Naive thymus-derived CD4-positive, alpha-beta T cell (primary cell): ENCODE measurements at regions not wholly inside any gene's neighbourhood (a gene's known extent, or its start where the extent isn't known, plus 50 kb on each side); places are given as distances from the start of the nearest gene placed in this dataset.
"Not testable (repeated sequence)": the region's sequence is repeated elsewhere in the genome, so short reads cannot be mapped to it uniquely, and the experiment has no call there.

Experiments used
- ATAC-seq: fragments of 150-1000 bp; cut with Tn5 transposase; 2 replicates; pipeline ENCODE4 v1.10.0; 2021; ENCODE audit warnings: mild to moderate bottlenecking, moderate library complexity
- CTCF ChIA-PET: fragments of 350-600 bp; sonication (Branson Sonifier 250); formaldehyde crosslinking; loops from one replicate; lab custom pipeline; 2021; ENCODE audit warnings: antibody characterized with exemption; lab: Charles Lee
- POLR2A ChIA-PET: fragments of 350-600 bp; sonication (Branson Sonifier 250); formaldehyde crosslinking; loops from one replicate; lab custom pipeline; 2021; ENCODE audit warnings: antibody characterized with exemption, inconsistent platforms; lab: Charles Lee
- DNase-seq, 9 donors: peaks; one replicate each; pipeline versions ENCODE4 v3.0.0 to v3.0.0-alpha.2; 2020 to 2022; ENCODE audit warnings: mixed read lengths in 1 of 9
- H3K27ac ChIP-seq: one replicate; pipeline ENCODE4 v1.7.0; 2013; ENCODE audit warnings: mild to moderate bottlenecking, low read depth, low read length, moderate library complexity
- H3K27me3 ChIP-seq, 2 donors: one replicate each; pipeline ENCODE4 v1.7.0; 2013; ENCODE audit warnings: low read length in 2 of 2, mild to moderate bottlenecking in 2 of 2, moderate library complexity in 2 of 2; ENCODE audit not compliant: control insufficient read depth in 2 of 2, insufficient read depth in 2 of 2
- H3K36me3 ChIP-seq, 3 experiments: 1 replicate in 2 of 3; 2 replicates in 1 of 3; pipeline ENCODE4 v1.7.0; 2013; ENCODE audit warnings: low read length in 3 of 3, mild to moderate bottlenecking in 3 of 3, moderate library complexity in 1 of 3; ENCODE audit not compliant: insufficient read depth in 3 of 3, control insufficient read depth in 2 of 3
- H3K4me1 ChIP-seq, 2 donors: one replicate each; pipeline ENCODE4 v1.7.0; 2013; ENCODE audit warnings: low read length in 2 of 2, mild to moderate bottlenecking in 2 of 2, moderate library complexity in 1 of 2; ENCODE audit not compliant: control insufficient read depth in 2 of 2, insufficient read depth in 2 of 2
- H3K4me3 ChIP-seq: 2 replicates; pipeline ENCODE4 v1.7.0; 2013; ENCODE audit warnings: mild to moderate bottlenecking, low read length
- H3K9me3 ChIP-seq, 3 experiments: 1 replicate in 2 of 3; 2 replicates in 1 of 3; pipeline ENCODE4 v1.7.0; 2013; ENCODE audit warnings: low read length in 3 of 3; ENCODE audit not compliant: control insufficient read depth in 2 of 3
- H3K27ac Mint-ChIP-seq, 9 donors: one replicate each; pipeline ENCODE4 v1.8.0; 2020 to 2022; ENCODE audit warnings: mixed read lengths in 9 of 9, mild to moderate bottlenecking in 8 of 9, moderate library complexity in 5 of 9, inconsistent platforms in 2 of 9
- H3K27me3 Mint-ChIP-seq, 5 donors: one replicate each; pipeline ENCODE4 v1.8.0; 2021 to 2022; ENCODE audit warnings: mixed read lengths in 5 of 5, mild to moderate bottlenecking in 1 of 5
- H3K36me3 Mint-ChIP-seq, 5 donors: one replicate each; pipeline ENCODE4 v1.8.0; 2020 to 2022; ENCODE audit warnings: mixed read lengths in 5 of 5, mild to moderate bottlenecking in 3 of 5, inconsistent platforms in 1 of 5
- H3K4me1 Mint-ChIP-seq, 7 donors: one replicate each; pipeline ENCODE4 v1.8.0; 2020 to 2022; ENCODE audit warnings: mixed read lengths in 7 of 7, mild to moderate bottlenecking in 3 of 7, inconsistent platforms in 1 of 7
- H3K4me3 Mint-ChIP-seq, 10 donors: one replicate each; pipeline ENCODE4 v1.8.0; 2020 to 2022; ENCODE audit warnings: mild to moderate bottlenecking in 10 of 10, mixed read lengths in 10 of 10, moderate library complexity in 6 of 10, inconsistent platforms in 2 of 10
- H3K9me3 Mint-ChIP-seq, 11 donors: one replicate each; pipeline ENCODE4 v1.8.0; 2020 to 2022; ENCODE audit warnings: mixed read lengths in 11 of 11, mild to moderate bottlenecking in 4 of 11, inconsistent platforms in 1 of 11, moderate library complexity in 1 of 11
- intact Hi-C, 2 donors: fragments of 100-400 bp; cut with micrococcal nuclease; formaldehyde crosslinking; loops; one replicate each; pipeline ENCODE4 v1.15.1; 2023

DNA sequence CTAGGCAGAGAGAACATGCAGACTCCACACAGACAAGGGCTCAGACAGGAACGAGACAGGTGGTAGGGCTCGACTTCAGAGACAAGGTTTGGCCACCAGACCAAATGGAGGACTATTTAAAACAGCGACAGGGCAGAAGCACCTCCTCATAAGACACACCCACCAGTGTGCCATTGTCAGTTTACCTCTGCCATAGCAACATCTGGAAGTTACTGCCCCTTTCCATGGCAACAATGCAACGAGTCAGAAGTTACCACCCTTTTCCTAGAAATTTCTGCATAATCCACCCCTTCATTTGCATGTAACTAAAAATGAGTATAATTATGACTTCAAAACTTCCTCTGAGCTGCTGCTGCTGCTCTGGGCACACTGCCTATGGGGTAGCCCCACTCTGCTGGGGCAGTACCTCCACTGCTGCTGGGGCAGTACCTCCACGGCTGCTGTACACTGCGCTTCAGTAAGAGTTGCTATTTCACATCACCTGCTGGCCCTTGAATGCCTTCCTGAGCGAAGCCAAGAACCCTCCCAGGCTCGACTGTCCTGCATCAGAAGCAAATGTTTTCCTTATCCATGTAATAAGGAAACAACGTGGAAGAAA, 2222.3 kb upstream of the AGA start:
- intact Hi-C loops: no loop called here
- Histone ChIP-seq H3K4me1 (no peaks in the 10 kb centered on the region), H3K4me3 (no peak overlapping the region), H3K27ac (no peak overlapping the region), H3K27me3 (no peaks in the 10 kb centered on the region), H3K36me3 (no peaks in the 10 kb centered on the region), H3K9me3 (no peaks in the 10 kb centered on the region)
- H3K9me3 Mint-ChIP-seq: peaks cover 5 to 24% (median 13%) of the 10 kb centered on the region in 11 donors
- CTCF ChIA-PET: no interaction called here
- no peak overlapping the region for H3K27ac Mint-ChIP-seq
- H3K27me3 Mint-ChIP-seq: no peaks in the 10 kb centered on the region
- POLR2A ChIA-PET: no interaction called here
- no peak for ATAC-seq
- no peak for DNase-seq
- no peak overlapping the region for H3K4me3 Mint-ChIP-seq
- H3K4me1 Mint-ChIP-seq: no peaks in the 10 kb centered on the region
- H3K36me3 Mint-ChIP-seq: no peaks in the 10 kb centered on the region

DNA sequence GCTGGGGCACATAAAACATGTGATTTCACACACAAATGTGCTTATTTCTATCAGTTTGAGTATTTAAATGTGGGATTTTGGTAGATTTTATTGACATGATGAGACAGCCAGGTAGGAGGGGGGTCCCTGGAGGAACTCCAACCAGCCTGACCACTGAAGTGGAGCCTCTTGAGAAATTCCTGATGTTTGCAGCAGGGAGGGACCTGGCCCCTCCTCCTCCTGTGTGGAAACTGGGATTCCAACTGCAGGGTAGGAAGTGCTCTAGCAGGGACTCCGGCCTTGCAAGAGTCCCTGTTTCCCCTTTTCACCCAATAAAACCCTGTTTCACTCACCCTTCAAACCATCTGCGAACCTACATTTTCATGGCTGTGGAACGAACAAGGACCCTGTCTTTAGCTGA, 2224.0 kb upstream of the AGA start:
- Mint-ChIP-seq H3K4me1 (no peaks in the 10 kb centered on the region), H3K4me3 (no peak overlapping the region), H3K27me3 (no peaks in the 10 kb centered on the region), H3K27ac (no peak overlapping the region), H3K36me3 (no peaks in the 10 kb centered on the region), H3K9me3 (peaks cover 3 to 18% (median 12%) of the 10 kb centered on the region in 11 donors)
- intact Hi-C loops: no loop called here
- no peaks in the 10 kb centered on the region for H3K27me3 ChIP-seq
- ATAC-seq: no peak
- no peaks in the 10 kb centered on the region for H3K4me1 ChIP-seq
- no peaks in the 10 kb centered on the region for H3K36me3 ChIP-seq
- no peak for DNase-seq
- H3K27ac ChIP-seq: no peak overlapping the region
- no peaks in the 10 kb centered on the region for H3K9me3 ChIP-seq
- no peak overlapping the region for H3K4me3 ChIP-seq
- ChIA-PET POLR2A (no interaction called here), CTCF (no interaction called here)

DNA sequence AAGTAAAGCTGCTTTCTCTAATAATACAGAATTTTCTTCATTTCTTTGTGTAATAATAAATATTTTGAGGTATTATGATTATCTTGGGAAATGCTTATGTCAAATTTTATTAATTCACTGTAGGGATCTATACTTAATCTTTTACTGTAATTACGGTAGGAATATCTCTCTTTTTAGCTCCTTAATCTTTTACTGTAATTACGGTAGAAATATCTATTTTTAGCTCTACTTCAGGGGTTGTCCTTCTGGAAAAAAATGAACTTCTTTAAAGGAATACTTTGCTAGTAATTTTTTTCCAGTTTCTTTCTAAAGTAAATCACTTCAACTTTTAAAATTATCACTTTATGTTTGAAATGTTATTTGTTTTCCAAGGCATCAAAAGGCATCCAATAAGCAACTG, 2229.4 kb upstream of the AGA start:
- H3K4me1 ChIP-seq: no peaks in the 10 kb centered on the region
- H3K27ac Mint-ChIP-seq: no peak overlapping the region
- H3K9me3 Mint-ChIP-seq: peaks cover 0 to 27% (median 4%) of the 10 kb centered on the region in 11 donors
- no peak overlapping the region for H3K4me3 Mint-ChIP-seq
- H3K36me3 ChIP-seq: no peaks in the 10 kb centered on the region
- intact Hi-C loops: no loop called here
- no peaks in the 10 kb centered on the region for H3K9me3 ChIP-seq
- H3K4me1 Mint-ChIP-seq: no peaks in the 10 kb centered on the region
- no peak for ATAC-seq
- H3K36me3 Mint-ChIP-seq: peaks cover 0 to 4% (median 0%) of the 10 kb centered on the region in 5 donors
- ChIA-PET POLR2A (no interaction called here), CTCF (no interaction called here)
- no peak for DNase-seq
- no peaks in the 10 kb centered on the region for H3K27me3 ChIP-seq
- H3K27me3 Mint-ChIP-seq: no peaks in the 10 kb centered on the region
- no peak overlapping the region for H3K4me3 ChIP-seq
- no peak overlapping the region for H3K27ac ChIP-seq

DNA sequence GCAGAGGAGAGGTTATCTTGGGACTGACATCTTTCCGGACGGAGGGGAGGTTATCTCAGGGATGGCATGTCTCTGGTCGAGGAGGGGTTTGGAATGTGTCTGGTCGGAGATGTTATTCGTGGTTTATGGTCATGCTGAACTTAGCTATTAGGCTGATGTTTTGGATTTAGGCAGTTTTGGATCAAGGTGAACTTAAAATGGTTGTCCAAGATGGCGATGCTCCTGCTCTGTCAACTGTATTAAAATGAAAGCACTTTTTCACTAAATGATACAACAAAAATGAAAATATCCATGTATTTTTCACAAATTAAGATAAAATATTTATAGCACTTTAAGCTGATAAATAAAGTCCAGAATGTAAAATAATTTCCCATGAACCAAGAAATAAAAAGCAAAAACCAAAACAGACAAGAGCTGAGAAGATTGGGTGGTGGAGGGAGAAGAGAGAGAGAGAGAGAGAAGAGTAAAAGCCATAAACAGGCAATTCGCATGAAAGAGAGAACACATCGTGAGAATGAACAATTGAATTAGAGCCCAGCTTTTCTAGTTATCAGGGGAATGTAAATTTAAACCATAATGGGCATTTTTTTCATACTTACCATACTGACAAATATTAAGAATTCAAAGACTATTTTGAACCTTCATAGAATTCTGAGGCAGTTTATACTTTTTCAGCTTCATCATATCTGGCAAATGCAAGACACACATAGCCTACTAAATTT, 2236.0 kb upstream of the AGA start:
- Mint-ChIP-seq H3K27me3 (no peaks in the 10 kb centered on the region), H3K4me3 (no peak overlapping the region), H3K36me3 (peaks cover 0 to 12% (median 0%) of the 10 kb centered on the region in 5 donors), H3K4me1 (no peaks in the 10 kb centered on the region), H3K9me3 (peaks cover 3 to 32% (median 13%) of the 10 kb centered on the region in 11 donors), H3K27ac (no peak overlapping the region)
- no peak overlapping the region for H3K27ac ChIP-seq
- intact Hi-C loops: no loop called here
- H3K9me3 ChIP-seq: no peaks in the 10 kb centered on the region
- ATAC-seq: no peak
- H3K27me3 ChIP-seq: no peaks in the 10 kb centered on the region
- ChIA-PET CTCF (no interaction called here), POLR2A (no interaction called here)
- DNase-seq: no peak
- no peaks in the 10 kb centered on the region for H3K4me1 ChIP-seq
- H3K4me3 ChIP-seq: no peak overlapping the region
- no peaks in the 10 kb centered on the region for H3K36me3 ChIP-seq

DNA sequence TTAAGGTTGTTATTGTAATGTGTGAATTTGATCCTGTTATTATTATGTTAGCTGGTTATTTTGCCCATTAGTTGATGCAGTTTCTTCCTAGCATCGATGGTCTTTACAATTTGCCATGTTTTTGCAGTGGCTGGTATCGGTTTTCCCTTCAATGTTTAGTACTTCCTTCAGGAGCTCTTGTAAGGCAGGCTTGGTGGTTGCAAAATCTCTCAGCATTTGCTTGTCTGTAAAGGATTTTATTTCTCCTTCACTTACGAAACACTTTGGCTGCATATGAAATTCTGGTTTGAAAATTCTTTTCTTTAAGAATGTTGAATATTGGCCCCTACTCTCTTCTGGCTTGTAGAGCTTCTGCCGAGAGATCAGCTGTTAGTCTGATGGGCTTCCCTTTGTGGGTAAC, 2241.4 kb upstream of the AGA start:
- CTCF ChIA-PET, H3K27me3 ChIP-seq, ATAC-seq, H3K9me3 ChIP-seq, H3K4me1 Mint-ChIP-seq, H3K27me3 Mint-ChIP-seq, H3K36me3 Mint-ChIP-seq, DNase-seq, intact Hi-C loops, H3K4me3 ChIP-seq, H3K27ac Mint-ChIP-seq, H3K36me3 ChIP-seq, H3K27ac ChIP-seq, POLR2A ChIA-PET, H3K4me1 ChIP-seq, H3K4me3 Mint-ChIP-seq: not testable (repeated sequence)
- H3K9me3 Mint-ChIP-seq: peaks cover 0 to 20% (median 6%) of the 10 kb centered on the region in 11 donors

DNA sequence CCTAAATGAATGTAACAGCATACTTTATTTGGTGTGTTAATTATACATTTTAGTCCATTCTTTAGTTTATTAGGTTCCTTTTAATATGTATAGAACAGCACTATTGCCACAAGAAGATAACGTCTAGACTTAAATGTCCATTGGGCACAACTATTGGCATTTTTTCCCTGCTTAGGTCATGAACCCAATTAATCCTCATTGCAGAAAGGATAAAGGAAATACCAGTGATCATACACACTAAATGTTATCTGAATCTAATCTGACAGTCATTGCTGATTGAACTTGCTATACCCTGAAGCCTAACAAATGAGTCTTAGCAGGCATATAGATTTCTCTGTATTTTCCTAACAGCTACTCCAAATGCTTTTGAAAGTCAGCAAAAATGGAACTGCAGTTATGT, 2250.0 kb upstream of the AGA start:
- ChIA-PET CTCF (no interaction called here), POLR2A (no interaction called here)
- DNase-seq: no peak
- Mint-ChIP-seq H3K27ac (no peak overlapping the region), H3K4me3 (no peak overlapping the region), H3K9me3 (peaks cover 0 to 18% (median 2%) of the 10 kb centered on the region in 11 donors), H3K36me3 (no peaks in the 10 kb centered on the region), H3K27me3 (no peaks in the 10 kb centered on the region), H3K4me1 (no peaks in the 10 kb centered on the region)
- no peaks in the 10 kb centered on the region for H3K9me3 ChIP-seq
- H3K4me1 ChIP-seq: no peaks in the 10 kb centered on the region
- no peak overlapping the region for H3K27ac ChIP-seq
- H3K4me3 ChIP-seq: no peak overlapping the region
- H3K27me3 ChIP-seq: no peaks in the 10 kb centered on the region
- ATAC-seq: no peak
- intact Hi-C loops: no loop called here
- no peaks in the 10 kb centered on the region for H3K36me3 ChIP-seq

DNA sequence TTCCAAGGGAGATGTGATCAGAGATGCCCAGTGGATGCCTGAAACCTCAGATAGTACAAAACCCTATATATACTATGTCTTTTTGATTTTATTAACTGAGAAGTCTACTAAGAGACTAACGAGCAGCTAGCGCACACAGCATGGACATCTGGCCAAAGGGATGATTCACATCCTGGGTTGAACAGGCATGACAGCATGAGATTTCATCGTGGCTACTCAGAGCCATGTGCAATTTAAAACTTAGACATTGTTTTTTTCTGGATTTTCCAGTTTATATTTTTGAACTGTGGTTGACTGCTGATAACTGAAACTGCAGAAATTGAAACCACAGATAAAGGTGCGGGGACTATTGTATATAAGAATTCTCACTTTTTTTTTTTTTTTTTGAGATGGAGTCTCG, 2252.9 kb upstream of the AGA start:
- intact Hi-C loops: no loop called here
- ChIA-PET CTCF (no interaction called here), POLR2A (no interaction called here)
- Histone ChIP-seq H3K27ac (no peak overlapping the region), H3K4me1 (no peaks in the 10 kb centered on the region), H3K9me3 (no peaks in the 10 kb centered on the region), H3K4me3 (no peak overlapping the region), H3K36me3 (no peaks in the 10 kb centered on the region), H3K27me3 (no peaks in the 10 kb centered on the region)
- DNase-seq (no peak), ATAC-seq (no peak)
- H3K27ac Mint-ChIP-seq: no peak overlapping the region
- no peak overlapping the region for H3K4me3 Mint-ChIP-seq
- H3K4me1 Mint-ChIP-seq: no peaks in the 10 kb centered on the region
- H3K9me3 Mint-ChIP-seq: peaks cover 0 to 19% (median 2%) of the 10 kb centered on the region in 11 donors
- H3K27me3 Mint-ChIP-seq: no peaks in the 10 kb centered on the region
- H3K36me3 Mint-ChIP-seq: no peaks in the 10 kb centered on the region
